ACHN (cell line): ENCODE measurements at regions not wholly inside any gene's neighbourhood (a gene's known extent, or its start where the extent isn't known, plus 50 kb on each side); places are given as distances from the start of the nearest gene placed in this dataset.

Source experiments
- DNase-seq: peaks from one replicate; pipeline ENCODE4 v3.0.0-alpha.2; 2015
- in situ Hi-C: cut with HindIII; loops from 2 replicates; pipeline ENCODE4 v1.10.0; 2017; ENCODE audit warnings: low sequenced_read_pairs, low pct_ligation_motif_present, low pct_unique_long_range_greater_than_20kb

- in situ Hi-C loops, result no loop called here
- no peak for DNase-seq
These were observed 294.0 kb upstream of the AKR1E2 start for GRCh38 chr10:4532011-4532410.

GRCh38 chr10:4529266-4529665 is 296.7 kb upstream of the AKR1E2 start:
- no peak for DNase-seq
- in situ Hi-C loops, result no loop called here

GRCh38 chr10:4527281-4527970 is 298.6 kb upstream of the AKR1E2 start:
- in situ Hi-C loops, result no loop called here
- no peak for DNase-seq

- in situ Hi-C loops, result no loop called here
- no peak for DNase-seq
These were observed 299.7 kb upstream of the AKR1E2 start for GRCh38 chr10:4526311-4526731.

- DNase-seq, result no peak
- in situ Hi-C loops, result no loop called here
These were observed 300.9 kb upstream of the AKR1E2 start for GRCh38 chr10:4525103-4525502.

DNA sequence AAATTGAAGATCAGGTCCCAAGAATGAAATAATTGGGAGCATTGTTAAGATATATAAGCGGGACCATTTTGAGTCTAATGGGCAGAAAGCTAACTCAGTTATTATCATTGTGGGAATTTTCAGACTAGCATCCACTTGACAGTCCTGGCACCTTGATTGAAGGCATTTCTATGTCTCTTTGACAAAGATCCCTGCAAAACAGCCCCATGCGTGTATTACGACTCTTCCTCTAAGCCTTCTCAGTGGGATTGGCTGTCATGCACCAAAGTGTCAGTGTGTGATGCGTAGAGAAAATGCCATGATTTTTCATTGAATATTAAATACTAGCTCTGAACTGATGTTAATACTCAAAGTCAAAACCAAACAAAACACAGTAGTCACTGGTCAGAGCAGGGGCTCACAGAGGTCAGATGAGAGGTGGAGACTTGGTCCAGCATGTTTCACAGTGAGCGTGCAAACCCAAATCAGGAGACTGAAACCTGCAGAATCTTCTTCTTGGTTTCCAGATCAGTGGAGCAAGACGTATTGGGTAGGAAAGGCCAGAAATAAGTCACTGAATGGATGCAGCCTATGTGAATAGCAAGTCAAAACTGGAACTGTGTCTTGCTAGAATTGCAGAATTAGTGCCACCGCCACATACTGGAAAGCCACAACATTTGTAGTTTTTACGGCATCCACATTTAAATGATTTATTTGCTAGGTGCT is 303.6 kb upstream of the AKR1E2 start:
- in situ Hi-C loops, result loop anchor here (25.0 kb wide), 1 partner anchor 240 kb away; no protein-coding TSS in a partner anchor
- peak; percentile 60 for DNase-seq

GRCh38 chr10:4519658-4520402 is 306.2 kb upstream of the AKR1E2 start:
- DNase-seq, result no peak

DNA sequence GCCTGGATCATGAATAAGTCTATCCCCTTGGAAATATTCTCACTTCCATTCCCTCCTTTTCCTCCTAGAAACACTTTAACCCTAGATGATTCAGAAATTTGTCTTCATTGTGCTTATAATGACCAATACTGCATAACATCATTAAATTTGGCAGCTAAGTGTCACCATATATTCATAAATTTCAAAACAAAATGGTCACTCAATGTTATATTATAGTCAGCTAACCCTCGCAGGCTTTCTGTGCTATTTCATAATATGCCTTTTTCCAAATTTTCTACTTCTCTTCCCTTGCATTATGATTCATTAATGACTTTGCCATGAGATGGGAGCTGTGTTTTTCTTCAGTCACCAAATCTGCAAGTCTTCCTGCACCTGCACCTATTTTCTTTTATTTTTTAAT is 308.3 kb upstream of the AKR1E2 start:
- in situ Hi-C loops, result loop anchor here (25.0 kb wide), 1 partner anchor 245 kb away; no protein-coding TSS in a partner anchor
- no peak for DNase-seq

More at GRCh38 chr10:4519658-4520402, 306.2 kb upstream of the AKR1E2 start:
- in situ Hi-C loops, result loop anchor here (25.0 kb wide), 1 partner anchor 242 kb away; no protein-coding TSS in a partner anchor

DNA sequence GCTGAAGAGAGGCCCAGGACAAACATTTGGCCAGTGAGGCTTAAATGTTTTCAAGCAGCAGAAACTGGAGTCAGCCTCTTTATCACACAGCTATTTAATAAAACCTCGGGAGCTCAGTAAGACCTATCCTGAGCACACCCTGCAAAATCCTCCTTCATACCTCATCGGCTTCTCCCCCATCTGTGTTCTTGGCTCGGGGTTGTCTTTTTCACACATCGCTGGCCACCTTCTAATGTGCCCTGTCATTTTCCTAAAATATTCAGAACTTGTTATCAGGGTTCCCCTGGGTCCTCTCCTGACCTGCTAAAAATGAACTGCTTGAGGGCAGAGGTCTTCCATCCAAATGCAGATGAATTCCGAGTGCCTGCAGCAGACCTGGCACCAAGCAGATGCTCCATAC is 310.3 kb upstream of the AKR1E2 start:
- in situ Hi-C loops, result loop anchor here (25.0 kb wide), 1 partner anchor 247 kb away; no protein-coding TSS in a partner anchor
- DNase-seq, result no peak

- DNase-seq, result no peak
- in situ Hi-C loops, result loop anchor here (25.0 kb wide), 1 partner anchor 248 kb away; no protein-coding TSS in a partner anchor
These were observed 311.4 kb upstream of the AKR1E2 start for GRCh38 chr10:4514445-4515108.

DNA sequence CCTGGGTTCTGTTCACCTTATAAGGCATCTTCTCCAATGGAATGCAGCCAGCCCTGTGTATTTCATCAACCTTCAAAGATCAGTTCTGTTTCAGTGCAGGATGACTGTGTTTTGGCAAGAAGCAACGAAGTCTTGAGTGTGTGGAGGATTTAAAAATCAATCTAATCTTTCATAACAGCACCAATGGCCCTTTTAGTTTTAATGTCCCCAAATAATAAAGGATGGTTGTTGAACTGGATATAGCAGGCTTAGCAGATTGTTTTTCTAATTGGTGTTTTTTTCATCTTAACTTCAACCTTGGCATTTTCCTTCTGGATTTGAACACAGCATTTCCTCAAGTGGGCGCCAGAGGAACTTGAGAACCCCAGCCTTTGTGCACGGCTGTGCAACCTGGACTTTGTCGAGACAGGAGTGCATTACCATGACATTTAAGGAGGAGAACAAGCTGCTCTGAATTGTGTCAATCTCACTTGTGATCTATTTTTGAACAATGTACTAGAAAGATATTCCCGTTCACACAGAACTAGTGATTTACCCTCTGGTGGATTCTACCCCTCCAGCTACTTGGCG is 313.3 kb upstream of the AKR1E2 start:
- peak; percentile 62 for DNase-seq
- in situ Hi-C loops, result loop anchor here (25.0 kb wide), 1 partner anchor 250 kb away; no protein-coding TSS in a partner anchor

DNA sequence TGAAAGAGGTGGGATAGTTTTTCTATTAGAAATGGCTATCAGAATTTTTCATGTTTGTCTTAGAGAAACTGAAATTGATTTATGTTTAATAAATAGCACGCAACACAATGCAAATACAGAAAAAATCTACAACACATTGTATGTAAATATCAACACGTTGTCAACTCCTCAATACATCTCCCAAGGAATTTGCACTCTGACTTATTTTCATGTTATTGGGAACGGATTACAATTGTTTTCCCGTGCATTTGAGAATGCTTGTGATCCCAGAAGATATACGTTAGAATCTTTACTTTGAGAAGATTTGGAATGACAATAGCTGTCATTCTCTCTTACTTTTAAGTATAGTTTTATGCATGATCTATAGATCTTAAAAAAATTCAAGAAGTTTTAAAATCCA is 313.8 kb upstream of the AKR1E2 start:
- no peak for DNase-seq
- in situ Hi-C loops, result loop anchor here (25.0 kb wide), 1 partner anchor 250 kb away; no protein-coding TSS in a partner anchor

GRCh38 chr10:4511509-4511908 is 314.5 kb upstream of the AKR1E2 start:
- DNase-seq, result no peak
- in situ Hi-C loops, result loop anchor here (25.0 kb wide), 1 partner anchor 251 kb away; no protein-coding TSS in a partner anchor

- in situ Hi-C loops, result loop anchor here (25.0 kb wide), 1 partner anchor 253 kb away; no protein-coding TSS in a partner anchor
- DNase-seq, result no peak
These were observed 316.6 kb upstream of the AKR1E2 start for GRCh38 chr10:4509405-4509804.

DNA sequence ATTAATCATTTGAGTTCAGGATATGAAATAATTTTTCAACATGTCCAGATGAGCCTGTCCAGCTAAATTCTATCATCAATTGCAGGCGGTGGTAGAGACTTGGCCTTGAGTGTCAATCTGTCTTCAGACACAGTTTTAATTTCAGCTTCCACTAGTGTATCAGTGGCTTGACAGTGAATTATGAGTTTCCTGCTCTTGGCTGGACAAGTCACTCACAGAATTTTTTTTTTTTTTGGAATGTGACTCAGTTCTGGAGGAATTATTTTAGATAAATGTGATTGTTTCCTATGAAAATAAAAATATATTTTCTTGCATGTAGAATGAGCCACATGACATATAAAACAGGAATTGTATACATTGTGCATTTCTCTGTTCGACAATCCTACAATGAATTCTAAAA is 319.9 kb upstream of the AKR1E2 start:
- in situ Hi-C loops, result loop anchor here (25.0 kb wide), 1 partner anchor 256 kb away; no protein-coding TSS in a partner anchor
- no peak for DNase-seq

- no peak for DNase-seq
- in situ Hi-C loops, result loop anchor here (25.0 kb wide), 1 partner anchor 258 kb away; no protein-coding TSS in a partner anchor
These were observed 321.5 kb upstream of the AKR1E2 start for GRCh38 chr10:4504550-4504949.

- in situ Hi-C loops, result loop anchor here (25.0 kb wide), 1 partner anchor 259 kb away; no protein-coding TSS in a partner anchor
- no peak for DNase-seq
These were observed 322.9 kb upstream of the AKR1E2 start for GRCh38 chr10:4503076-4503475.

DNA sequence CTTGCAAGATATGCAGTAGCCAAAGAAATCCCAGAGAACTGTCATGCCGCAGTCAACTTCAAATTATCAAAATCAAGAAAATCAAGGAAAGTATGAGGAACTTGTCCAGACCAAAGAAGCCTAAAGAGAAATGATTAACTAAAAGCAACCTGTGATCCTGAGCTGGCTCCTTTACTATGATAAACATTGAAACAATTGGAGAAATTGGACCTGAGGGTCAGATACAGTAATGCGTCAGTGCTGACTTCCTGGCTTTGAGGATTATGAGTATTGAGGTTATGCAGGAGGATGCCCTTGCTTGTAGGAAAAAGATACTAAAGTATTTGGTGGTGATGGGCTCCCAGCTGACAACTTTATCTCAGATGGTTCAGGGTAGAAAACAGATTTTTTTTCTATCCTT is 324.7 kb upstream of the AKR1E2 start:
- in situ Hi-C loops, result loop anchor here (25.0 kb wide), 1 partner anchor 261 kb away; no protein-coding TSS in a partner anchor
- DNase-seq, result no peak
